ENCODE measurements at regions not wholly inside any gene's neighbourhood (a gene's known extent, or its start where the extent isn't known, plus 50 kb on each side); places are given as distances from the start of the nearest gene placed in this dataset.
"Not testable (repeated sequence)": the region's sequence is repeated elsewhere in the genome, so short reads cannot be mapped to it uniquely, and the experiment has no call there.

DNA sequence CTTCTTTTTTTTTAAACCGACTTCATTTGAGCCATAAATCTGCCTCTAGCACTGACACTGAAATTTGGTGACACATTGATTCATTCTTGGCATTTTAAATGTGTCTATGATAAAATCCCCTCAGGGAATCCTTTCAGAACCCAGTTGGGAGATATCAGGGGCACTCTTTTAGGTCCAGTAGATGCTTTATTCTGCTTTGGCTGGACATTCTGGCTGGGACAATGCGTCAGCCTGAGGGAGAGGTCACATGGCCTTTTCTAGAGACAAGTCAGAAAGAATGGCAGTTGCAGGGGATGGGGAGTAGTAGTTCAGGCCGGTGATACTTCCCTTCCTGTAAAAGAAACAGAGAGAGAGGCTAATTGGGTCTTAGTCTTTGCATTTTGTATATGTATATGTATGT, 63.1 kb downstream of the TRIM43 start:
- not testable (repeated sequence) for H3K4me3 ChIP-seq (ENCODE audit: low read depth, low read length)

GRCh38 chr2:95656553-95656952, 64.8 kb downstream of the TRIM43 start:
- not testable (repeated sequence) for H3K4me3 ChIP-seq (ENCODE audit: low read depth, low read length)

DNA sequence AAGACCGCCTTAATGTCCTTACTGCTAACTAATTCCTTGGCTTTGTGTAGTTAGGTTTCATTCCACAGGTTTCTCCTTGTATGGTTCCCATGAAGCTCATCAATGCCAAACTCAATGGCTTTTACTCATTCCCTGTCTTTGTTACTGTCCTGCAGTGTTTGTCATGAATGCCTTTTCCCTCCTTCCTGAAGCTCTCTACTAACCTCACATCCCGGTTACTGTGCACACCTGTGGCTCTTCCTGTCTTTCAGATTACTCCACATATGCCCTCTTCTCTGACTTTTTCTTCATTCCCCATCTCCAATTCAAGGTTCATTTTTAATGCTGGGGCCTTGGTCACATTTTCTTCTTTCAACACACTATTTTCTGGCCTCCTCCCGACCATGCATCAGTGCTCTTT, 66.1 kb downstream of the TRIM43 start:
- H3K4me3 ChIP-seq (ENCODE audit: low read depth, low read length): not testable (repeated sequence)

- H3K4me3 ChIP-seq (ENCODE audit: low read depth, low read length): not testable (repeated sequence)
Measured at GRCh38 chr2:95660766-95661562, 69.2 kb downstream of the TRIM43 start.

GRCh38 chr2:95663471-95664441, 72.0 kb downstream of the TRIM43 start:
- not testable (repeated sequence) for H3K4me3 ChIP-seq (ENCODE audit: low read depth, low read length)

GRCh38 chr2:95666636-95667035, 74.8 kb downstream of the TRIM43 start:
- H3K4me3 ChIP-seq (ENCODE audit: low read depth, low read length): not testable (repeated sequence)

- no peak overlapping the region for H3K4me3 ChIP-seq (ENCODE audit: low read depth, low read length)
- TF ChIP-seq, protein P1, sequence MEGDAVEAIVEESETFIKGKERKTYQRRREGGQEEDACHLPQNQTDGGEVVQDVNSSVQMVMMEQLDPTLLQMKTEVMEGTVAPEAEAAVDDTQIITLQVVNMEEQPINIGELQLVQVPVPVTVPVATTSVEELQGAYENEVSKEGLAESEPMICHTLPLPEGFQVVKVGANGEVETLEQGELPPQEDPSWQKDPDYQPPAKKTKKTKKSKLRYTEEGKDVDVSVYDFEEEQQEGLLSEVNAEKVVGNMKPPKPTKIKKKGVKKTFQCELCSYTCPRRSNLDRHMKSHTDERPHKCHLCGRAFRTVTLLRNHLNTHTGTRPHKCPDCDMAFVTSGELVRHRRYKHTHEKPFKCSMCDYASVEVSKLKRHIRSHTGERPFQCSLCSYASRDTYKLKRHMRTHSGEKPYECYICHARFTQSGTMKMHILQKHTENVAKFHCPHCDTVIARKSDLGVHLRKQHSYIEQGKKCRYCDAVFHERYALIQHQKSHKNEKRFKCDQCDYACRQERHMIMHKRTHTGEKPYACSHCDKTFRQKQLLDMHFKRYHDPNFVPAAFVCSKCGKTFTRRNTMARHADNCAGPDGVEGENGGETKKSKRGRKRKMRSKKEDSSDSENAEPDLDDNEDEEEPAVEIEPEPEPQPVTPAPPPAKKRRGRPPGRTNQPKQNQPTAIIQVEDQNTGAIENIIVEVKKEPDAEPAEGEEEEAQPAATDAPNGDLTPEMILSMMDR (IDR thresholded peaks at IDR 0.05; ENCODE audit: borderline replicate concordance, insufficient read depth, low read depth, low read length): no peak
Measured at GRCh38 chr2:95667480-95667879, 75.7 kb downstream of the TRIM43 start.

DNA sequence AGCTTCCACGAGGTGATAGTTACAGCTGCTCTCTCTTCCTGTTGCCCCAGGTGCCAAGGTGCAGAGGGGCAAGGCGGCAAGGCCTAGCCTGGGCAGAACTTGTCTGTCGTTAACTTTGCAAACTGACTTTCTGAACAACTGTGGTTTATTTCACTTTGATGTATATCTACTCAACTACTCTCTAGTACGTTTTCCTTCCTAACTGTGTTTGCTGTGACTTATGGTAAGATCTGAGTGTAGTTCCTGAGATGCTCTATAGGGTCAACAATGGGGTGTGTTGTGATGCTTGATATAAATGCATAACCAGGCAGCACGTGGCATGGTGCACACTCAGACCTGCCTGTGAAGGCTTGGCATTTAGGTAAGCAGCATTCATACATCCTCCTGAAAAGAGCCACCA, 77.1 kb downstream of the TRIM43 start:
- not testable (repeated sequence) for H3K4me3 ChIP-seq (ENCODE audit: low read depth, low read length)

- TF ChIP-seq, protein P1 (IDR thresholded peaks at IDR 0.05; ENCODE audit: borderline replicate concordance, insufficient read depth, low read depth, low read length): no peak
- no peak overlapping the region for H3K4me3 ChIP-seq (ENCODE audit: low read depth, low read length)
Measured at GRCh38 chr2:95669441-95669991, 77.7 kb downstream of the TRIM43 start.

DNA sequence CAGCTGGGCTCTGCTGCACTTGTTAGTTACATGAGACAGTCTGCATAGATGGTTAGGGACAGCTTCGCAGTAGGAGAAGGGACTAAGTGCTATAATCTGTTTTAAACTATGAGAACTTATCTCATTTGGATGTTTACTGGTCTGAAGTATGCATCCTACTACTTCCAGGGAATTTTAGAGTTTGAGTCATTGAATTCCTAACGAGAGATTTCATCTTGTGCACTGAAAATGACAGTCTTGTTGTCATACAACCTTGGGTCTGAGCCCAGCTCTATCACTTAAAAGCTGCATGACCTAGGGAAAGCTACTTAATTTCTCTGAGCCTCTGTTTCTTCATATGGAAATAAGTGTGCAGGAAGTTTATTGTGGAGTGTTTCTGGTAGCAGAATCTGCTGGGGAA, 78.4 kb downstream of the TRIM43 start:
- TF ChIP-seq, protein P1 (IDR thresholded peaks at IDR 0.05; ENCODE audit: borderline replicate concordance, insufficient read depth, low read depth, low read length): no peak
- no peak overlapping the region for H3K4me3 ChIP-seq (ENCODE audit: low read depth, low read length)

DNA sequence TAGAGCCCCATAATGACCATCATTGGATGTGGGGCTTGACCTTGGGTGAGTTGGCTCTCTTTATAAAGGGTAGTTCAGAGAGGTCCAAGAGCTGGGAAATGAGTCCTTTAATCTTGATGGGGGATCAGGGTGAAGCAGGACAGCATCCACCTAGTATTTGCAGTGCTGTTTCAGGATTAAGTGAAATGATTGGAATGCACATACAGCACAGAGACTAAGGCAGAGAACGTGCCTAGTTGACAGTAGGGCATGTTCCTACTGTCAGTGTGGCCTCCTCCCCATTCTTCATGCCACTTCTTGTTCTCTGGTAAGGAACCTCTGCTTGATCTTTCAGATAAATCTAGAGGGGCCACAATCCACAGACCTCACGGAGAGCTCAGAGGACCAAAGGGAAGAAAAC, 78.9 kb downstream of the TRIM43 start:
- TF ChIP-seq, protein P1 (IDR thresholded peaks at IDR 0.05; ENCODE audit: borderline replicate concordance, insufficient read depth, low read depth, low read length): no peak

DNA sequence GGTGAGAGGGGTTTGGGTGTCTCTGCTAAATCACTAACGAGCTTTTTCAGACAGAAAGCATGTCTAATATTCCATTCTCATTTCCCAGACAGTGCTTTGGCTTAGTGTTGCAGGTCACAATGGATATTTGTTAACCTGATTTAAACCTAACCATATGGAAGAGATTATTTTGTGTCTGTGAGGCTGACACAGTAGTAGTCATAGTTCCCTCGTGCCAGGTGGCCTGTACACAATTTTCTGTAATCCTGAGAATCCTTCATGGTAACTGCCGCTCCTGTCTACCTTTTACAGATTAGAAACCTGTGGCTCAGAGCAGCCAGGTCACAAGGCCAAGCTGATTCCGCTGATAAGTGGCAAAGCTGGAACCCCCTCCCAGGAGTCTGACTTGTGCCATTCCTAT, 79.4 kb downstream of the TRIM43 start:
- H3K4me3 ChIP-seq (ENCODE audit: low read depth, low read length): not testable (repeated sequence)

More for the DNA sequence above, 78.9 kb downstream of the TRIM43 start:
- no peak overlapping the region for H3K4me3 ChIP-seq (ENCODE audit: low read depth, low read length)

- H3K4me3 ChIP-seq (ENCODE audit: low read depth, low read length): not testable (repeated sequence)
Measured at GRCh38 chr2:95671992-95672391, 80.2 kb downstream of the TRIM43 start.

DNA sequence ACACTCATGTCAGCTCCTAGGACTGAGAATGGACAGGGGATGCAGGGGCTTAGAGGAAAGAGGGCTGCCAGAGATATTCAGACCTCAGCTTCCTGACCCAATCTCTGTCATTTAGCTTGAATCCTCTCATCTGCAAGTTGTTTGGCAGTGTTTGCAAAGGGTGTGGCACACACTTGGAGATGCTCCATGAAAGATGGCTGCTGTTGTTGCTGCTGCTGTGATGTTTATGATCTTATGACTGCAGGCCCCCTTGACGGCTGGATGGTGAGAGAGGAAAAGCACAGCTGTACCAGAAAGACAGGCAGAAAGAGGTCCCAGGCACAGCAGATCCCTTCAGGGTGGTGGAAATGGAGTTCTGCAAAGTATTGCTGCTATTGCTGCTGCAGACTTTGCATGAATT, 80.7 kb downstream of the TRIM43 start:
- not testable (repeated sequence) for H3K4me3 ChIP-seq (ENCODE audit: low read depth, low read length)

All from GM12875 (cell line).